C4-2B (cell line): ENCODE measurements at regions not wholly inside any gene's neighbourhood (a gene's known extent, or its start where the extent isn't known, plus 50 kb on each side); places are given as distances from the start of the nearest gene placed in this dataset.

Experiments
- ZFX ChIP-seq: fragments of 450-650 bp; IDR thresholded peaks from 2 replicates; pipeline ENCODE4 v1.6.1; 2017
- TF ChIP-seq, protein P1 (sequence below): fragments of 450-650 bp; conservative IDR thresholded peaks from 2 replicates; pipeline ENCODE4 v1.5.1; 2017; ENCODE audit warnings: mild to moderate bottlenecking

DNA sequence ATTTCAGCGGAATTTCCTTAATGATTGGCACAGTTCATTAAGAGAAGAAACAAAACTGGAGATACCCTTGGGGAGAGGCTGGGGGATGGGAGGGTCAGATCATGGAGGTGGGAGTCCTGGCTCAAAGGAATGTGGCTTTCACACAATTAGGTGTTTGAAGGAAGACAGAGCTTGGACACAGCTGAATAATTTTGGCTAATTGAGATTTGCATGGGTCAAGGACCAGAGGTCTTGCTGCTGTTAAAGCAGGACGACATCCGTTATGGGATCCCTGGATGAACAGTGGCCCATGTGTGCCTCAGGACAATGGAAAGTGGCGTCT is 160.3 kb downstream of the HS3ST3B1 start:
- TF ChIP-seq, protein P1, sequence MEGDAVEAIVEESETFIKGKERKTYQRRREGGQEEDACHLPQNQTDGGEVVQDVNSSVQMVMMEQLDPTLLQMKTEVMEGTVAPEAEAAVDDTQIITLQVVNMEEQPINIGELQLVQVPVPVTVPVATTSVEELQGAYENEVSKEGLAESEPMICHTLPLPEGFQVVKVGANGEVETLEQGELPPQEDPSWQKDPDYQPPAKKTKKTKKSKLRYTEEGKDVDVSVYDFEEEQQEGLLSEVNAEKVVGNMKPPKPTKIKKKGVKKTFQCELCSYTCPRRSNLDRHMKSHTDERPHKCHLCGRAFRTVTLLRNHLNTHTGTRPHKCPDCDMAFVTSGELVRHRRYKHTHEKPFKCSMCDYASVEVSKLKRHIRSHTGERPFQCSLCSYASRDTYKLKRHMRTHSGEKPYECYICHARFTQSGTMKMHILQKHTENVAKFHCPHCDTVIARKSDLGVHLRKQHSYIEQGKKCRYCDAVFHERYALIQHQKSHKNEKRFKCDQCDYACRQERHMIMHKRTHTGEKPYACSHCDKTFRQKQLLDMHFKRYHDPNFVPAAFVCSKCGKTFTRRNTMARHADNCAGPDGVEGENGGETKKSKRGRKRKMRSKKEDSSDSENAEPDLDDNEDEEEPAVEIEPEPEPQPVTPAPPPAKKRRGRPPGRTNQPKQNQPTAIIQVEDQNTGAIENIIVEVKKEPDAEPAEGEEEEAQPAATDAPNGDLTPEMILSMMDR = no peak
- no peak for TF ChIP-seq ZFX
